SK-N-SH (cell line): ENCODE measurements at regions not wholly inside any gene's neighbourhood (a gene's known extent, or its start where the extent isn't known, plus 50 kb on each side); places are given as distances from the start of the nearest gene placed in this dataset.

ENCODE experiments used
- CTCF ChIP-seq: fragments of 200-600 bp; sonication (generic); IDR thresholded peaks from 2 replicates; pipeline ENCODE4 v1.6.1; 2017; ENCODE audit warnings: antibody characterized with exemption, mild to moderate bottlenecking, moderate library complexity
- EP300 ChIP-seq, 2 experiments: IDR thresholded peaks; 2 replicates each; pipeline versions ENCODE4 v1.4.0 to v1.6.1; 2012; ENCODE audit warnings: borderline replicate concordance in 1 of 2, low read depth in 1 of 2, low read length in 1 of 2
- EZH2phosphoT487 ChIP-seq: fragments of 200-600 bp; sonication (generic); IDR thresholded peaks from 2 replicates; pipeline ENCODE4 v1.6.1; 2017; ENCODE audit warnings: low read depth, mixed run types, mild to moderate bottlenecking, antibody characterized with exemption, moderate library complexity, borderline replicate concordance
- POLR2AphosphoS5 ChIP-seq: IDR thresholded peaks from 2 replicates; pipeline ENCODE4 v1.6.1; 2012; ENCODE audit warnings: low read depth, low read length
- RAD21 ChIP-seq: IDR thresholded peaks from 2 replicates; pipeline ENCODE4 v1.6.1; 2012; ENCODE audit warnings: mild to moderate bottlenecking, low read length
- TAF1 ChIP-seq: IDR thresholded peaks from 2 replicates; pipeline ENCODE4 v1.6.1; 2012; ENCODE audit warnings: low read depth, mild to moderate bottlenecking, low read length, moderate library complexity, borderline replicate concordance
- USF1 ChIP-seq: IDR thresholded peaks from 2 replicates; pipeline ENCODE4 v1.4.0; 2012; ENCODE audit warnings: low read depth, borderline replicate concordance
- YY1 ChIP-seq: IDR thresholded peaks from 2 replicates; pipeline ENCODE4 v1.4.0; 2012; ENCODE audit warnings: low read depth, mild to moderate bottlenecking

- TF ChIP-seq EP300 (IDR thresholded peaks at IDR 0.05; ENCODE audit: borderline replicate concordance in 1 of 2, low read depth in 1 of 2, low read length in 1 of 2) (no peak), TAF1 (no peak), EZH2phosphoT487 (no peak), POLR2AphosphoS5 (no peak), CTCF (no peak), USF1 (no peak), RAD21 (no peak), YY1 (no peak)
Measured at GRCh38 chr16:79672524-79672923, 72.0 kb upstream of the MAF start.
